EL (cell line): ENCODE measurements at regions not wholly inside any gene's neighbourhood (a gene's known extent, or its start where the extent isn't known, plus 50 kb on each side); places are given as distances from the start of the nearest gene placed in this dataset.
A peak's percentile ranks its signal among the peaks of the same experiment; 100 is the strongest.

Experiments used
- DNase-seq: peaks from one replicate; pipeline ENCODE4 v3.0.0-alpha.2; 2016

DNA sequence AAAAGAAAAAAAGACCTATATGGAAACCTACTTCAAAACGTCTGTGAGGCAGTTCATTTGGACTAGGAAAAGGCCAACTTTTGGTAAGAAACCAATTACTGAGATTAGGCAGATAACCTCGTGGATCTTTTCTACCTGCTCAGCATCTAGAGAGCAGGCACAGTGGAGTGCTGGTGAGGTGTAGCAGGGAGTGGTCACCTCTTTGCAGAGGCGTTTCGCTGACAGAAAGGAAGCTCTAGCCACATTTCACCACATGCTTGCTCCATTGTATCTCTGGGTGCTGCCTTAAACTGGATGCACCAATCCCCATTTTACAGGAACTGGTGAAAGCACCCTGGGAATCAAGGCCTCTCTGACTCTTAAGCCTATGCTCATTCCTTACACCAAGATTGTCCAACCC is 360.5 kb downstream of the LIG4 start:
- no peak for DNase-seq

- DNase-seq: no peak
These were observed 363.3 kb downstream of the LIG4 start for GRCh38 chr13:107852072-107852471.

DNA sequence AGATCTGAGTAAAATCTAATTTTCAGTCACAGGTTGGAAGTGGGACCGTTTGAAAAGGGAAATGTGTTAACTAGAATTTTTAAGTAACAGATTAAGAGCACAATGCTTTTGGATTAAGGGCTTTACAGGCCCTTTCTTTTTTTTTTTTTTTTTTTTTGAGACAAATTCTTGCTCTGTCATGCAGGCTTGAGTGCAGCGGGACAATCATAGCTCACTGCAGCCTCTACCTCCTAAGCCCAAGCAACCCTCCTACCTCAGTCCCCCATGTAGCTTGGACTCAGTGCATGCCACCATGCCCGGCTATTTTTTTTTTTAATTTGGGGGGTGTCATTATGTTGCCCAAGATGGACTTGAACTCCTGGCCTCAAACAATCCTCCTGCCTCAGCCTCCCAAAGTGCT is 363.7 kb downstream of the LIG4 start:
- no peak for DNase-seq

- no peak for DNase-seq
These were observed 367.9 kb downstream of the LIG4 start for GRCh38 chr13:107847406-107847805.

- no peak for DNase-seq
These were observed 368.7 kb downstream of the LIG4 start for GRCh38 chr13:107846642-107847041.

DNA sequence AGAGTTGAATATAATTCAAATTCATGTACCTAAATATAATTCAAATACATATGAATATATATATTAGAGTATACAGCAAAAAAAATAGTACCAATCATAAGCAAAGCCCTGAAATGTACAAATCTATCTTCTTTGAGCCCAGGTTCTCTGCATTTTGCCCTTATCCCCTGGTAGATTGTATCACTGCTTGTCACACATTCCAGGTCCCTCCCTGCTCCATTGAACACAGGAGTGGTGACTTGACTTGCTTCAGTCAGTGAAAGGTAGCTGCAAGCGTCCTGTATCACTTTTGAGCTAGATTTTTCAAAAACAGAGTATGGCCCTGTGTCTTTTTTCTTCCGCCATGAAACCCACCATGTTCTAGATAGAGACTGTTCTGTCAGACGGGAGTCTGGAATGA is 369.4 kb downstream of the LIG4 start:
- DNase-seq: no peak

DNA sequence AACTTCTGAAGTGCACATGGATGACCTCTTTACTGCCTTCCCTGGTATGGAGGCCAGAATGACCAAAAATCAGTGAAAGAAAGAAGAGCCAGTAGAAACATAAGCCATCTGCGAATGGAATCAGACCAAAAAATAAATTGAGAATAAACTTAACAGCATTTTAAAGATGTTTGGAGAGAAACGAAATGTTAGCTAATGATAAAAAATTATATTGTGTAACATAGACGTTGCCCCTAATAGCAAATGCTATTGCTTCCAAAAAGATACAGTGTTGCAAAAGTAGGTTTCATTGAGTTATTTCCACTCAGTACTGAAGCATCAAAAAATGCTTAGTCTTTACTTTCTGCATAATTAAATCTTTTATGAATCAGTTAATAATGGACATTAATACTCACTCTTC is 371.7 kb downstream of the LIG4 start:
- DNase-seq: no peak

GRCh38 chr13:107843281-107843680 is 372.1 kb downstream of the LIG4 start:
- no peak for DNase-seq

DNA sequence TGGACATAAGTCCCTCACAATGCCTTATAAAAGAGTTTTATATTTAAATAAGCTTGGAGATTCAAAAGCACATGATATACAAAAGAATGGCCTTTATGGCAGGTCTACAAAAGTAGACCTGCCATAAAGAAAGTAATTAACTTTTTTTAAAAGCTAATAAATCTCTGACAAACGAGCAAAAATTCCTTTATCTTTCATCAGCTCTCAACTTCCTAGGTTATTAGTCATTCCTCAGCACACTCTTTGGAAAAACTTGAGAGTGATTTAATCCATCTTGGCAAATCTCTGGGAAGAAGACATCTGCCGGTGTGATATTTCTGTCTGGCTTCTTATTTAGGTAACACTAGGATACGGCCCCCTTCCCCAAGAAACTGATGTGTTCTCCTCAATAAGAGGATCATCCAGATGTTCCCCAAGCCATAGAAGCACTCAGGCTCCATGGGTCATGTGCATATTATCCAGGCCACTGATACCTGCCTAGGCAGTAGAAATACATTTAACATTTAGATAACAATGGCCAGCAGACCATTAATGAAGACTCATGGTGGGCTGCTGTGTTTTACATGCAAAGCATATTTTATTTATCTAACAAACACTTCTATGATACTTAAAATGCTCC is 372.7 kb downstream of the LIG4 start:
- no peak for DNase-seq

DNA sequence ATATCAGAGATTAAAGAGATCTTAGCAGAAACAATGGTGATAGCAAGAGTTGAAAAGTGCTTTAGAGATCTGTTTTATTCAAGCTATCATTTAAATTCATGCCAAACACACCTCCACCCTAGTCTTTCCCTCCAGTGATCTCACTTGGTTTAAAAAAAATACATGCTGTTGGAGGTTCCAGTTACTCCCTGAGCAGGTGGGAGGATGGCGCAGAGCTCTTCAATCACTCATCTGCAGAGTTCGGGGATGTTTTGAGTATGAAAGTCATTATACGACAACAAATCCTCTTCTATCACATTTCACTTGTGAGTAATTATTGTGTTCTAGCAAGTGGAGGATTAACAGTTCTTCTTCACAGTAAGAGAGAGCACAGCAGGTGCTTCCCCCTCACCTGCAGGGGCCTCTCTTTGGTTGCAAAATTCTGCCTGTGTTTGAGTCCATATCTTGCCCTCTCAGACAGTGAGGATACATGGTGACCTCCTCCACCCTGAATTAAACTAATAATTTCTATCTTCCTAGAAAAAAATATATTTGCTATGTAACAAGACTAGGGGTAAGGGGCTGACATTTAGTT is 376.7 kb downstream of the LIG4 start:
- no peak for DNase-seq

- no peak for DNase-seq
These were observed 378.7 kb downstream of the LIG4 start for GRCh38 chr13:107836685-107837084.

DNA sequence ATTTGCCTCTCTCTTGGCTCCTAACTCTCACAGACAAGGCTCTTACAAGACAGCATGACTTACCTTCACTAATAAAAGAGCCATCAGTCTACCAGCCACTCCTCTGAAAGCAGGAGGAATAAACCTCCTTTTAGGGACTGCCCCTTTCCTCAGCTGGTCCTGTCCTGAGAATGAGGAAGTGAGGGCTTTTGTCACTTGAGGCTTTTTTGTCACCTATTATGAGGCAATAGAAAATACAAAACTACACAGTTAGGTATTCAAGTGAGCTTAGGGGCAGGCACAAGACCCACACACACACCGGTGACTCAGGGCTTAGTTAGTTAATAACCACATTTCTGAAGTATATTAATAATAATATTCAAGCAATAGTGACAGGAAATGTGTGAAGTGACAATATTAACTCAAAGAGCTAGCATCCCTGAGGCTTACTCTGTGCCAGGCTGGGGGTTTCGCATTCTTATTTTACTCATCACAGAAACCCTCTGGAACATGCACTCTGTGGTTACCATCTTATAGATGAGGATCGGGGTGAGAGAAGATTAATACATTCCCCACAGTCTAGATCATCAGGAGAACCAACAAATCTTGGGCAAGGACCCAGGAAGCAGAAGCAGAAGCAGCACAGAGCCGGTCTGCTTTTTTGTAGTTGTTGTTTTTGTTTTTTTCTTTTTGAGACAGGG is 379.9 kb downstream of the LIG4 start:
- peak; percentile 2 for DNase-seq

GRCh38 chr13:107834717-107835116 is 380.6 kb downstream of the LIG4 start:
- no peak for DNase-seq

DNA sequence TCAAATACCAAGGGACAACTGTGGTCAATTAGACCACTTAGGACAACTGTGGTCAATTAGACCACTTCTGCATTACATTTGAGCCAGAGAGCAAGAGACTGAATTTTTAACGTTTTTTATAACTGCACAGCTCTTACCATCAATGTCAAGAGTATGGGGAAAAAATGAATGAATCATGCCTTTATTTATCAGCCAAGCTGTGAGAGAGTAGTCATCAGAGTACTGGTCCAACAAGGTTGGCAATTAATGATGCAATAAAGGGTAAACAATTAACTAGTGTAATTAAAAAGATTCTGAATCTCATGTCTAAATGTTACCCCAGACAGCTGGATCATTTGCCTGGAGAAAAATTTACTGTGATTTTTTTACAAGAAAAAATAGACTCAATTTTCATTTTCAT is 381.1 kb downstream of the LIG4 start:
- no peak for DNase-seq

DNA sequence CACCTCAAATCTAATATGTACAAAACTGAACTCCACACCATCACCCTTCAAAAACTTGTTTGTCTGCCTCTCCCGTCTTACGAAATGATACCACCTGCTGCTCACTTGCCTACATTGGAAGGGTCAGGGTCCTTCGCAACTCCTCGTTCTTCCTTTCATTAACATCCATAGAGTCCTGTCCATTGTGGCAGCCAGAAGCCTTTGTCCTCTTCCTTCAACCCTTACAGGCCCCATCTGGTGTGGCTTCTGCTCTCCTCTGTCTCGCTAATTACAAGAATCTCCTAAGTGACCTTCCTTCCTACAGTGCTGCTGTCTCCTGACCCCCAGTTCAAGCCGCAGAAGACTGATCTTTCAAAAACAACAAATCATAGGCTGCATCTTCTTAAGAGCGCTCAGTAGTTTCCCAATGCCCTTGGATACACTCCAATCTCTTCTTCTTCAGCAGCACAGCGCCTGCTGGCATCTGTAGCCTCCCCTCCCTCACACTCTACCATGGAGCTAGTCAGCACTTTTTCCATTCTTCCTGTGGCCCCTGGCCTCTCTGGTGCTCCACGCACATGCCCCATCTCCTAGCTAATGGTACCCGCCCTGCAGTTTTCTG is 382.7 kb downstream of the LIG4 start:
- DNase-seq: no peak

GRCh38 chr13:107830804-107831203 is 384.5 kb downstream of the LIG4 start:
- DNase-seq: no peak

GRCh38 chr13:107827840-107828549 is 387.3 kb downstream of the LIG4 start:
- no peak for DNase-seq

DNA sequence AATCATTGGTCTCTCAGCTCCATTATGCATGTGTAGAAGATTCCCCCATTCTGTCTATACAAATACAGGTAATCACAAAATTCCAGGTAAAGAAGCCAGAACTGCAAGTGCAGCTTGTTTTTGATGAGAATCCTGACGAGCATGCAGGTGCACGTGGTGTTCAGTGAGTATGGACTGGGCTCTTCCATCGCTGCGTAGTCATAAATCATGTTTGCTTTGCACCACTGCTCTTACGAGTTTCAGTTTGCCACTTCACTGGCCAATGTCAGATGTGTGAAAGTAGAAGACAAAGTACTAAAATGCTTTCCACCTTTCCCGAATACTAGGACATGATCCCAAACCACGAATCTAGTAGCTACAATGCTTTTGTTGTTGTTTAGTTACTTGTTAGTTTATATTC is 390.7 kb downstream of the LIG4 start:
- DNase-seq: no peak

GRCh38 chr13:107822006-107822405 is 393.3 kb downstream of the LIG4 start:
- DNase-seq: no peak

GRCh38 chr13:107821492-107821891 is 393.8 kb downstream of the LIG4 start:
- DNase-seq: no peak

GRCh38 chr13:107819071-107819470 is 396.3 kb downstream of the LIG4 start:
- no peak for DNase-seq

DNA sequence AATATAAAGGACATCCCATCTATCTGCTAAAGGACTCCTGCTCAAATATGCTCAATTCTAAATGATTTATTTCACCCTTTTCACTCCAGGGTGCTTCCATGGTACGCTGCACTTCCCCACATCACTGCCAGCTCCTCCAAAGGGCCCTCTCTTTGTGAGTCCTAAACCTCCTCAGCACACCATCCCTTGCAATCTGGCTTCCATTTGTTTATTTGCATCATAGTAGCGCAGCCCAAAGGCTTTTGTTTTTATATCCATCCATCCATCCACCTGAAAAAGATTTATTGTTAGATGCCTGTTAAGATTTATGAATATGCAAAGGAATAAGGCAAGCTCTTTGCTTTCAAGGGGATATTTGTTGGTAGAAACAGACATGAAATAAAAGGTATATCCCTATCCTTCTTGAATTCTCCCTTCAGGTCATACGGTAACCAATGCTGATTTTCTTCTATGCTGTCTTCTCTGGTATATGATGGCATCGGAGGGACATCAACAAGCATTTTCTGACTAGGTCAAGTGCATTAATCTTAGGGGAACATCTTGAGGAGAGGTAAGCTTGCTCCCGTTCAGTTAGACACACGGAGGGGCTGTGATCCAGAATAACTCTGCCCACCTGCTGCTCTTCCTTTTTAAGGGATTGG is 397.6 kb downstream of the LIG4 start:
- DNase-seq: no peak

- no peak for DNase-seq
These were observed 403.3 kb downstream of the LIG4 start for GRCh38 chr13:107812014-107812412.
